ENCODE measurements at regions not wholly inside any gene's neighbourhood (a gene's known extent, or its start where the extent isn't known, plus 50 kb on each side); places are given as distances from the start of the nearest gene placed in this dataset.

GRCh38 chr6:168908887-168909286 is 344.8 kb downstream of the THBS2 start:
- DNase-seq (ENCODE audit: low read depth), result peak; percentile 70

GRCh38 chr6:168908166-168908565 is 345.5 kb downstream of the THBS2 start:
- peak; percentile 78 for DNase-seq (ENCODE audit: low read depth)

- no peak for DNase-seq (ENCODE audit: low read depth)
Measured at GRCh38 chr6:168906391-168906790, 347.3 kb downstream of the THBS2 start.

- DNase-seq (ENCODE audit: low read depth), result no peak
Measured at GRCh38 chr6:168905451-168906090, 348.1 kb downstream of the THBS2 start.

GRCh38 chr6:168903613-168904345 is 349.9 kb downstream of the THBS2 start:
- DNase-seq (ENCODE audit: low read depth), result no peak

- DNase-seq (ENCODE audit: low read depth), result no peak
Measured at GRCh38 chr6:168902075-168902474, 351.6 kb downstream of the THBS2 start.

GRCh38 chr6:168901076-168901475 is 352.6 kb downstream of the THBS2 start:
- no peak for DNase-seq (ENCODE audit: low read depth)

- no peak for DNase-seq (ENCODE audit: low read depth)
Measured at GRCh38 chr6:168896321-168896720, 357.3 kb downstream of the THBS2 start.

GRCh38 chr6:168895102-168895812 is 358.4 kb downstream of the THBS2 start:
- DNase-seq (ENCODE audit: low read depth), result peak; percentile 75

GRCh38 chr6:168892031-168892430 is 361.6 kb downstream of the THBS2 start:
- no peak for DNase-seq (ENCODE audit: low read depth)

GRCh38 chr6:168890981-168891365 is 362.7 kb downstream of the THBS2 start:
- no peak for DNase-seq (ENCODE audit: low read depth)

- no peak for DNase-seq (ENCODE audit: low read depth)
Measured at GRCh38 chr6:168890306-168890980, 363.2 kb downstream of the THBS2 start.

- no peak for DNase-seq (ENCODE audit: low read depth)
Measured at GRCh38 chr6:168888786-168889345, 364.8 kb downstream of the THBS2 start.

GRCh38 chr6:168888102-168888501 is 365.5 kb downstream of the THBS2 start:
- DNase-seq (ENCODE audit: low read depth), result no peak

GRCh38 chr6:168887621-168888020 is 366.0 kb downstream of the THBS2 start:
- no peak for DNase-seq (ENCODE audit: low read depth)

GRCh38 chr6:168886964-168887363 is 366.7 kb downstream of the THBS2 start:
- DNase-seq (ENCODE audit: low read depth), result no peak

- DNase-seq (ENCODE audit: low read depth), result no peak
Measured at GRCh38 chr6:168885751-168886742, 367.6 kb downstream of the THBS2 start.

- DNase-seq (ENCODE audit: low read depth), result no peak
Measured at GRCh38 chr6:168885196-168885595, 368.4 kb downstream of the THBS2 start.

- peak; percentile 18 for DNase-seq (ENCODE audit: low read depth)
Measured at GRCh38 chr6:168884646-168885086, 369.0 kb downstream of the THBS2 start.

GRCh38 chr6:168884050-168884645 is 369.5 kb downstream of the THBS2 start:
- no peak for DNase-seq (ENCODE audit: low read depth)

Measured in ELR (cell line).